ENCODE measurements at regions not wholly inside any gene's neighbourhood (a gene's known extent, or its start where the extent isn't known, plus 50 kb on each side); places are given as distances from the start of the nearest gene placed in this dataset.
"Not testable (repeated sequence)": the region's sequence is repeated elsewhere in the genome, so short reads cannot be mapped to it uniquely, and the experiment has no call there.

GRCh38 chr3:75453839-75454238 is 210.3 kb upstream of the FRG2C start:
- DNase-seq: not testable (repeated sequence)

GRCh38 chr3:75474530-75474929 is 189.6 kb upstream of the FRG2C start:
- DNase-seq: not testable (repeated sequence)

GRCh38 chr3:75496600-75496999 is 167.5 kb upstream of the FRG2C start:
- not testable (repeated sequence) for DNase-seq

GRCh38 chr3:75500357-75500756 is 163.8 kb upstream of the FRG2C start:
- DNase-seq: not testable (repeated sequence)

GRCh38 chr3:75502171-75502570 is 162.0 kb upstream of the FRG2C start:
- not testable (repeated sequence) for DNase-seq

- DNase-seq: peak; percentile 2
Observed at GRCh38 chr3:75502769-75503756, 161.1 kb upstream of the FRG2C start.

- no peak for DNase-seq
Observed at GRCh38 chr3:75506603-75507002, 157.5 kb upstream of the FRG2C start.

GRCh38 chr3:75507956-75508355 is 156.2 kb upstream of the FRG2C start:
- DNase-seq: not testable (repeated sequence)

- DNase-seq: not testable (repeated sequence)
Observed at GRCh38 chr3:75527657-75528056, 136.5 kb upstream of the FRG2C start.

- not testable (repeated sequence) for DNase-seq
Observed at GRCh38 chr3:75552095-75552494, 112.0 kb upstream of the FRG2C start.

- not testable (repeated sequence) for DNase-seq
Observed at GRCh38 chr3:75564427-75564826, 99.7 kb upstream of the FRG2C start.

GRCh38 chr3:75572303-75572702 is 91.8 kb upstream of the FRG2C start:
- not testable (repeated sequence) for DNase-seq

- DNase-seq: not testable (repeated sequence)
Observed at GRCh38 chr3:75579091-75579490, 85.0 kb upstream of the FRG2C start.

GRCh38 chr3:75579536-75579935 is 84.6 kb upstream of the FRG2C start:
- not testable (repeated sequence) for DNase-seq

- DNase-seq: peak; percentile 2
Observed at GRCh38 chr3:75579981-75580782, 83.9 kb upstream of the FRG2C start.

- not testable (repeated sequence) for DNase-seq
Observed at GRCh38 chr3:75582536-75582935, 81.6 kb upstream of the FRG2C start.

GRCh38 chr3:75583116-75583515 is 81.0 kb upstream of the FRG2C start:
- not testable (repeated sequence) for DNase-seq

GRCh38 chr3:75587695-75588094 is 76.4 kb upstream of the FRG2C start:
- not testable (repeated sequence) for DNase-seq

- not testable (repeated sequence) for DNase-seq
Observed at GRCh38 chr3:75590382-75590781, 73.7 kb upstream of the FRG2C start.

GRCh38 chr3:75604286-75604934 is 59.7 kb upstream of the FRG2C start:
- not testable (repeated sequence) for DNase-seq

GRCh38 chr3:75607996-75608395 is 56.1 kb upstream of the FRG2C start:
- not testable (repeated sequence) for DNase-seq

- DNase-seq: not testable (repeated sequence)
Observed at GRCh38 chr3:75609598-75609997, 54.5 kb upstream of the FRG2C start.

- no peak for DNase-seq
Observed at GRCh38 chr3:75610773-75611172, 53.4 kb upstream of the FRG2C start.

All from NCI-H2227 treated with DMSO at 0.1 percent for 48 hours (cell line).